HG02970 (cell line): ENCODE measurements at regions not wholly inside any gene's neighbourhood (a gene's known extent, or its start where the extent isn't known, plus 50 kb on each side); places are given as distances from the start of the nearest gene placed in this dataset.

Source experiments
- ATAC-seq: cut with Tn5 transposase; IDR thresholded peaks from one replicate; pipeline ENCODE4 v1.9.1; 2021; ENCODE audit warnings: mild to moderate bottlenecking, moderate library complexity, moderate number of reproducible peaks; ENCODE audit not compliant: unreplicated experiment, low FRiP score

GRCh38 chr12:34288963-34289345 is 266.7 kb downstream of the ALG10 start:
- no peak for ATAC-seq

- no peak for ATAC-seq
These were observed 267.4 kb downstream of the ALG10 start for GRCh38 chr12:34289431-34290380.

- no peak for ATAC-seq
These were observed 268.2 kb downstream of the ALG10 start for GRCh38 chr12:34290381-34290995.

- no peak for ATAC-seq
These were observed 268.7 kb downstream of the ALG10 start for GRCh38 chr12:34291001-34291400.

DNA sequence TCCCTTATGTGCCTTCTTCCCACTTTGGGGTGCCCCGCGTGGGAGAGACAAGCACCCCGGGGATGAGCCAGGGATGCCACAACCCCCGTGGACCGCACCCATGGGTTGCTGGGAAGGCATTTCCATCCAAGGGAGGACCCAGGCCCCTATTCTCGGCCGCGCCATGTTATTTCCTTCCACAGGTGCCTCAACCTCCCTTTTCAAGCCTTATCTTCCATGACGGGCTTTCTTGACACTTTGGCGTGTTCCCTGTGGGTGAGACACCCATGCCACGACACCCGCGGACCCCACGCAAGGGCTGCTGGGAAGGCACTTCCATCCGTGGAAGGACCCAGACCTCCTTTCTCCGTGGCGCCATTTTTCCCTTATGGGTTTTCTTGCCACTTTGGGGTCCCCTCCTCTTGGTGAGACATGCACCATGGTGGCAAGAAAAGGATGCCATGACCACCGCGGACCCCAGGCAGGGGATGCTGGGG is 269.2 kb downstream of the ALG10 start:
- ATAC-seq: no peak

GRCh38 chr12:34292736-34293625 is 270.7 kb downstream of the ALG10 start:
- no peak for ATAC-seq

DNA sequence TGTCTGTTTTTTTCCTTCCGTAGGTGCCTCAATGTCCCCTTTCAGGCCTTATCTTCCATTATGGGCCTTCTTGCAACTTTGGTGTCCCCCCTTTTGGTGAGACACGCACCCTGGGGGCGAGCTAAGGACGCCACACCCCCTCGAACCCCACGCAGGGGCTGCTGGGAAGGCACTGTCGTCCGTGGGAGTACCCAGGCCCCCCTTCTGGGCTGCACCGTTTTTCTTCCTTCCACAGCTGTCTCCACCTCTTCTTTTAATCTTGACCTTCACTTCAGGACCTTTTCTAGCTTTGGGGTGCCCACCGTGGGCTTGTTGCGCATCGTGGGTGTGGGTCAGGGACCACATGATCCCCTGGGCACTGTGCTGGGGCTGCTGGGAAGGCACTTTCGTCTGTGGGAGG is 271.8 kb downstream of the ALG10 start:
- no peak for ATAC-seq

- no peak for ATAC-seq
These were observed 272.5 kb downstream of the ALG10 start for GRCh38 chr12:34294671-34295365.

DNA sequence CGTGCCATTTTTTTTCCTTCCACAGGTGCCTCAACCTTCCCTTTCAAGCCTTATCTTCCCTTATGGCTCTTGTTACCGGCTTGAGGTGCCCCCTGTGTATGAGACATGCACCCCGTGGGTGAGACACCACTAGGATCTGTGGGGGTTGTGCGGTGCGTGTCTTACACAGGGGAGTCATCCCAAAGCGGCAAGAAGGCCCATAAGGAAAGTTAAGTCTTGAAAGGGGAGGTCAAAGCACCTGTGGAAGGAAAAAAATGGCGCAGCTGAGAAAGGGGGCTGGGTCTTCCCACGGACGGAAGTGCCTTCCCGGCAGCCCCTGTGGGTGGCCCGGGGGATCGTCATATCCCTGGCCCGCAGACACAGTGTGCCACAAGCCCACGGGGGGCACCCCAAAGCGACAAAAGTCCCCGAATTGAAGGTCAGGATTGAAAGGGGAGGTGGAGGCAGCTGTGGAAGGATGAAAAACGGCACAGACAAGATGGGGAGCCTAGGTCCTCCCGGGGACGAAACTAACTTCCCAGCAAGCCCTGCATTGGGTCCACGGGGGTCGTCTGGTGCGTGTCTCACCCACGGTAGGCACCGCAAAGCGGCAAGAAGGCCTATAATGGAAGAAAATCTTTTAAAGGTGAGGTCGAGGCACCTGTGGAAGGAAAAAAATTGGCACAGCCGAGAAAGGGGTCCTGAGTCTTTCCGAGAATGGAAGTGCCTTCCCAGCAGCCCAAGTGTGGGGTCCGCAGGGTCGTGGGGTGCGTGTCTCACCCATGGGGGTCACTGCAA is 273.3 kb downstream of the ALG10 start:
- ATAC-seq: no peak

DNA sequence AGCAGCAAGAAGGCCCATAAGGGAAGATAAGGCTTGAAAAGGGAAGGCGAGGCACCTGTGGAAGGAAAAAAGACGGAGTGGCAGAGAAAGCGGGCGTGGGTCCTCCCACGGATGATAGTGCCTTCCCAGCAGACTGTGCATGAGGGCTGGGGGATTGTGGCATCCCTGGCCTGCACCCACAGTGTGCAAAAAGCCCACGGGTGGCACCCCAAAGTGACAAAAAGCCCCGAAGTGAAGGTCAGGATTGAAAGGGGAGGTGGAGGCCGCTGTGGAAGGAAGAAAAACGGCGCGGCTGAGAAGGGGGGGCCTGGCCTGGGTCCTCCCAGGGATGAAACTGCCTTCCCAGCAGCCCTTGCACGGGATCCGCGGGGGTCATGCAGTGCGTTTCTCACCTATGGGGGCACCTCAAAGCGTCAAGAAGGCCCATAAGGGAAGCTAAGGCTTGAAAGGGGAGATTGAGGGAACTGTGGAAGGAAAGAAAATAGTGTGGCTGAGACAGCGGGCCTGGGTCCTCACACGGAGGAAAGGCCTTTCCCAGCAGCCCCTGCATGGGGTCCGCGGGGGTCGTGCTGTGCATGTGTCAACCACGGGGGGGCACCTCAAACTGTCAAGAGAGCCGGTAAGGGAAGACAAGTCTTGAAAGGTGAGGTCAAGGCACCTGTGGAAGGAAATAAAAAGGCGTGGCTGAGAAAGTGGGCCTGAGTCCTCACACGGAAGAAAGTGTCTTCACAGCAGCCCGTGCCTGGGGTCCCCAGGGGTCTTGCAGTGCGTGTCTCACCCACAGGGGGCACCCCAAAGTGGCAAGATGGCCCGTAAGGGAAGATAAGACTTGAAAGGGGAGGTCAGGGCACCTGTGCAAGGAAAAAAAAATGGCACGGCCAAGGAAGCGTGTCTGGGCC is 274.1 kb downstream of the ALG10 start:
- no peak for ATAC-seq

DNA sequence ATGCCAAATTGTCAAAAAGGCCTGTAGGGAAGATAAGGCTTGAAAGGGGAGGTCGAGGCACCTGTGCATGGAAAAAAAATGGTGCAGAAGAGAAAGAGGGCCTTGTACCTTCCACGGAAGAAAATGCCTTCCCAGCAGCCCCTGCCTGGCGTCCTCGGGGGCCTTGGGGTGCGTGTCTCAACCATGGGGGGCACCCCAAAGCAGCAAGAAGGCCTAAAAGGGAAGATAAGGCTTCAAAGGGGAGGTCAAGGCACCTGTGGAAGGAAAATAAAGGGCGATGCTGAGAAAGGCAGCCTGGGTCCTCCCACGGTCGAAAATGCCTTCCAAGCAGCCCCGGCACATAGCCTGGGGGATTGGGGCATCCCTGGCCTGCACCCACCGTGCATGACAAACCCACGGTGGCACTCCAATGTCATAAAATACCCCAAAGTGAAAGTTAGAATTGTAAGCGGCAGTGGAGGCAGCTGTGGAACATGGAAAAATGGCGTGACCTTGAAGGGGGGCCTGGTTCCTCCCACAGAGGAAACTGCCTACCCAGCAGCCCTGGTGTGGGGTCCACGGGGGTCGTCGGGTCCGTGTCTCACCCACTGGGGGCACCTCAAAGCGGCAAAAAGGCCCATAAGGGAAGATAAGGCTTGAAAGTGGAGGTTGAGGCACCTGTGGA is 275.0 kb downstream of the ALG10 start:
- no peak for ATAC-seq

DNA sequence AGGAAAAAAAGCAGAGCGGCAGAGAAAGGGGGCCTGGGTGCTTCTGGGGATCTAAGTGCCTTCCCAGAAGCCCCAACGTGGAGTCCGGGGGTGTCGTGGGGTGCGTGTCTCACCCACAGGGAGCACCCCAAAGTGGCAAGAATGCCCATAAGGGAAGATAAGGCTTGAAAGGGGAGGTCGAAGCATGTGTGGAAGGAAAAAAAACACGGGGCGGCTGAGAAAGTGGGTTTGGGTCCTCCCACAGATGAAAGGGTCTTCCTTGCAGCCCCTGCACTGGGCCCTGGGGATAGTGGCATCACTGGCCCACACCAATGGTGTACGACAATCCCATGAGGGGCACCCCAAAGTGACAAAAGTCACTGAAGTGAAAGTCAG is 275.5 kb downstream of the ALG10 start:
- no peak for ATAC-seq

DNA sequence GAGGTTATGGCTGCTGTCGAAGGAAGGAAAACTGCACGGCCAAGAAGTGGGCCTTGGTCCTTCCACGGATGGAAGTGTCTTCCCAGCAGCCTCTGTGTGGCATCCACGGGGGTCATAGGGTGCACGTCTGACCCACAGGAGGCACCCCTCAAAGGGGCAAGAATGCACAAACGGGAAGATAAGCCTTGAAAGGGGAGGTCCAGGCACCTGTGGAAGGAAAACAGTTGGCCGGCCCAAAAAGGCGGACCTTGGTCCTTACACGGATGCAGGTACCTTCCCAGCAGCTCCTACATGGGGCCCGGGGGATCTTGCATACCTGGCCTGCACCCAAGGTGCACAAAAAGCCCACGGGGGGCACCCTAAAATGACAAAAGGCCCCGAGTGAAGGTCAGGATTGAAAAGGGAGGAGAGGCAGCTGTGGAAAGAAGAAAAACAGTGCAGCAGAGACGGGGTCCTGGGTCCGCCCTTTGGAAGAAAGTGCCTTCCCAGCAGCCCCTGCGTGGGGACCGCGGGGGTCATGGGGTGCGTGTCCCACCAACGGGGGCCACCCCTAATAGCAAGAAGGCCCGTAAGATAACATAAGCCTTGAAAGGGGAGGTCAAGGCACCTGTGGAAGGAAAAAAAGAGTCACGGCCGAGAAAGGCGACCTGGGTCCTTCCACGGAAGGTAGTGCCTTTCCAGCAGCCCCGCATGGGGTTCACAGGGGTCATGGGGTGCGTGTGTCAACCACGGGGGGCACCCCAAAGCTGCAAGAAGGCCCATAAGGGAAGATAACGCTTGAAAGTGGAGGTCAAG is 276.1 kb downstream of the ALG10 start:
- ATAC-seq: no peak

GRCh38 chr12:34298971-34299801 is 276.9 kb downstream of the ALG10 start:
- no peak for ATAC-seq

DNA sequence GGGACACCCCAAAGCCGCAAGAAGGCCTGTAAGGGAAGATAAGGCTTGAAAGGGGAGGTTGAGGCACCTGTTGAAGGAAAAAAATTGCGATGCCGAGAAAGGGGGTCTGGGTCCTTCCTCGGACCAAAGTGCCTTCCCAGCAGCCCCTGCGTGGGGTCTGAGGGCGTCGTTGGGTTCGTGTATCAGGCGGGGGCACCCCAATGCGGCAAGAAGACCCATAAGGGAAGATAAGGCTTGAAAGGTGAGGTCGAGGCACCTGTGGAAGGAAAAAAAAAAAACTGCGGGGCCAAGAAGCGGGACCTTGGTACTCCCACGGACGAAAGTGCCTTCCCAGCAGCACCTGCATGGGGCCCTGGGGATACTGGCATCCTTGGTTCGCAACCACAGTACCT is 277.5 kb downstream of the ALG10 start:
- no peak for ATAC-seq
